ENCODE measurements at regions not wholly inside any gene's neighbourhood (a gene's known extent, or its start where the extent isn't known, plus 50 kb on each side); places are given as distances from the start of the nearest gene placed in this dataset.

- WGBS, 2 donors, result 62 to 75% methylated on average over 1 of the region's 1 CpG
- Histone ChIP-seq H3K9me3 (no peaks in the 10 kb centered on the region), H3K36me3 (no peaks in the 10 kb centered on the region), H3K27ac (no peak overlapping the region), H3K27me3 (no peaks in the 10 kb centered on the region), H3K4me1 (no peaks in the 10 kb centered on the region), H3K4me3 (no peak overlapping the region)
- FAIRE-seq (no peak), ATAC-seq (no peak), DNase-seq (no peak)
- TF ChIP-seq CTCF (IDR thresholded peaks at IDR 0.05), result no peak
- intact Hi-C loops (cut with DNase I), result no loop called here
These were observed 171.8 kb downstream of the MED10 start for GRCh38 chr5:6206501-6206900.

DNA sequence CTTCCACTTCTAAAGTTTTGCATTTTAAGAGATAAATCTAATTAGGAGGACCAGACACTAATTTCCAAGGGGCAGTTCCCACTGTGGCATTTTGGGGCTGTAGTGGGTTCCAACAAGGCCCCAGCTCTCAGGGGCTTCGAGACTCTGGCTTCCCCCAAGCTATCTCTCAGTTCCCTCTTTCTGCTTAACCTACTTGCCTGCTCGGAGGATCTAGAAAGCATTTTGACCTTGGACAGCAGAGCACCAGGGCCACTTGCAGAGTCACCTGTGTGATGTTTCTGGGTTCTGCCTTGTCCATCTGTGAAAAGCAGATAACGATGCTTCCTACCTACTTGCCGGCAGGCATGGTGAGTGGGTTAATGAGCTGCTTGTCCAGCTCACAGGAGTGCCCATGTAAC lies 175.4 kb downstream of the MED10 start:
- Histone ChIP-seq H3K27ac (no peak overlapping the region), H3K36me3 (no peaks in the 10 kb centered on the region), H3K4me1 (no peaks in the 10 kb centered on the region), H3K9me3 (no peaks in the 10 kb centered on the region), H3K27me3 (no peaks in the 10 kb centered on the region), H3K4me3 (no peak overlapping the region)
- 53 to 59% methylated on average over 4 of the region's 4 CpGs for WGBS, 2 donors
- FAIRE-seq, result no peak
- intact Hi-C loops (cut with DNase I), result no loop called here
- TF ChIP-seq CTCF (IDR thresholded peaks at IDR 0.05), result no peak
- no peak for ATAC-seq
- no peak for DNase-seq

GRCh38 chr5:6202149-6202967 lies 176.0 kb downstream of the MED10 start:
- intact Hi-C loops (cut with DNase I), result no loop called here
- no peak for ATAC-seq
- WGBS, 2 donors, result 62 to 79% methylated on average over 6 of the region's 6 CpGs

GRCh38 chr5:6201631-6202030 lies 176.7 kb downstream of the MED10 start:
- no peaks in the 10 kb centered on the region for H3K4me1 ChIP-seq
- no peaks in the 10 kb centered on the region for H3K27me3 ChIP-seq
- no peaks in the 10 kb centered on the region for H3K9me3 ChIP-seq
- H3K36me3 ChIP-seq, result no peaks in the 10 kb centered on the region
- H3K27ac ChIP-seq, result no peak overlapping the region
- intact Hi-C loops (cut with DNase I), result no loop called here
- ATAC-seq (no peak), FAIRE-seq (no peak), DNase-seq (no peak)
- no peak for TF ChIP-seq CTCF (IDR thresholded peaks at IDR 0.05)
- no peak overlapping the region for H3K4me3 ChIP-seq
- WGBS, 2 donors, result 66 to 84% methylated on average over 6 of the region's 6 CpGs

More at GRCh38 chr5:6202149-6202967, 176.0 kb downstream of the MED10 start:
- no peak overlapping the region for H3K27ac ChIP-seq
- H3K4me3 ChIP-seq, result no peak overlapping the region
- TF ChIP-seq CTCF (IDR thresholded peaks at IDR 0.05), result no peak
- H3K27me3 ChIP-seq, result no peaks in the 10 kb centered on the region
- H3K36me3 ChIP-seq, result no peaks in the 10 kb centered on the region
- no peaks in the 10 kb centered on the region for H3K9me3 ChIP-seq
- no peaks in the 10 kb centered on the region for H3K4me1 ChIP-seq
- FAIRE-seq (no peak), DNase-seq (no peak)

GRCh38 chr5:6198531-6198930 lies 179.8 kb downstream of the MED10 start:
- H3K9me3 ChIP-seq, result no peaks in the 10 kb centered on the region
- no peak overlapping the region for H3K4me3 ChIP-seq
- DNase-seq, result no peak
- no peaks in the 10 kb centered on the region for H3K36me3 ChIP-seq
- no peak for TF ChIP-seq CTCF (IDR thresholded peaks at IDR 0.05)
- no peaks in the 10 kb centered on the region for H3K4me1 ChIP-seq
- no peak overlapping the region for H3K27ac ChIP-seq
- WGBS, 2 donors, result 48 to 57% methylated on average over 5 of the region's 5 CpGs
- no peak for FAIRE-seq
- intact Hi-C loops (cut with DNase I), result no loop called here
- H3K27me3 ChIP-seq, result no peaks in the 10 kb centered on the region
- no peak for ATAC-seq
